SK-N-SH (cell line): ENCODE measurements at regions not wholly inside any gene's neighbourhood (a gene's known extent, or its start where the extent isn't known, plus 50 kb on each side); places are given as distances from the start of the nearest gene placed in this dataset.

Experiments used
- CTCF ChIA-PET: fragments of 300-600, 350-600 bp; formaldehyde crosslinking; extraction: SDS; loops from one replicate; lab custom pipeline; 2021; lab: Yijun Ruan, JAX
- POLR2A ChIA-PET: fragments of 350-600 bp; sonication (Branson Sonifier 250); formaldehyde crosslinking; extraction: SDS; loops from one replicate; lab custom pipeline; 2020; ENCODE audit warnings: antibody characterized with exemption, inconsistent platforms; lab: Yijun Ruan, JAX
- DNase-seq: peaks from one replicate; pipeline ENCODE4 v3.0.0; 2012
- H2AFZ ChIP-seq: fragments of 200-600 bp; sonication (generic); 2 replicates; pipeline ENCODE4 v1.8.1; 2016; ENCODE audit warnings: antibody characterized with exemption, mild to moderate bottlenecking, low read depth
- H3F3A ChIP-seq: fragments of 200-600 bp; sonication (generic); replicated peaks from 2 replicates; pipeline ENCODE3; 2016; ENCODE audit warnings: antibody characterized with exemption, mild to moderate bottlenecking; ENCODE audit not compliant: insufficient read depth
- H3K27ac ChIP-seq, 2 experiments: fragments of 200-500 bp in 1 of 2; fragments of 200-600 bp in 1 of 2; sonication (Bioruptor generic) in 1 of 2; sonication (generic), shearing (Covaris generic) in 1 of 2; 2 replicates each; pipeline versions ENCODE4 v1.5.1 to v1.6.1; 2014 to 2016; ENCODE audit warnings: low read depth in 2 of 2, inconsistent platforms in 1 of 2, low read length in 1 of 2, mild to moderate bottlenecking in 1 of 2, mixed read lengths in 1 of 2
- H3K27me3 ChIP-seq: fragments of 200-600 bp; sonication (generic), shearing (Covaris generic); 2 replicates; pipeline ENCODE4 v1.6.1; 2016; ENCODE audit warnings: mixed run types; ENCODE audit not compliant: insufficient read depth
- H3K36me3 ChIP-seq, 2 experiments: fragments of 200-500 bp in 1 of 2; fragments of 200-600 bp in 1 of 2; sonication (Bioruptor generic) in 1 of 2; sonication (generic) in 1 of 2; replicated peaks in 1 of 2; 2 replicates each; pipeline versions ENCODE3 to v1.5.1; 2014 to 2016; ENCODE audit warnings: low read length in 1 of 2, mild to moderate bottlenecking in 1 of 2; ENCODE audit not compliant: insufficient read depth in 2 of 2, control insufficient read depth in 1 of 2
- H3K4me1 ChIP-seq, 2 experiments: fragments of 200-500 bp in 1 of 2; fragments of 200-600 bp in 1 of 2; sonication (Bioruptor generic) in 1 of 2; sonication (generic), shearing (Covaris generic) in 1 of 2; 2 replicates each; pipeline versions ENCODE4 v1.5.1 to v1.6.1; 2014 to 2016; ENCODE audit warnings: low read depth in 1 of 2, low read length in 1 of 2, mixed run types in 1 of 2; ENCODE audit not compliant: insufficient read depth in 2 of 2, control insufficient read depth in 1 of 2
- H3K4me2 ChIP-seq: fragments of 200-600 bp; sonication (generic), shearing (Covaris generic); 2 replicates; pipeline ENCODE4 v1.6.1; 2017; ENCODE audit warnings: mixed run types
- H3K4me3 ChIP-seq, 2 experiments: fragments of 200-500 bp in 1 of 2; fragments of 200-600 bp in 1 of 2; sonication (Bioruptor generic) in 1 of 2; sonication (generic), shearing (Covaris generic) in 1 of 2; 2 replicates each; pipeline versions ENCODE4 v1.5.1 to v1.8.1; 2014 to 2016; ENCODE audit warnings: low read depth in 2 of 2, inconsistent platforms in 1 of 2, low read length in 1 of 2, mild to moderate bottlenecking in 1 of 2, mixed read lengths in 1 of 2, moderate library complexity in 1 of 2
- H3K79me2 ChIP-seq: fragments of 200-600 bp; sonication (generic); 2 replicates; pipeline ENCODE4 v1.8.1; 2017; ENCODE audit warnings: mild to moderate bottlenecking; ENCODE audit not compliant: insufficient read depth
- H3K9ac ChIP-seq: fragments of 200-600 bp; sonication (generic); 2 replicates; pipeline ENCODE4 v1.6.1; 2017; ENCODE audit warnings: mixed run types
- H3K9me2 ChIP-seq: fragments of 200-600 bp; sonication (generic); 2 replicates; pipeline ENCODE4 v1.6.1; 2017; ENCODE audit warnings: mixed run types
- H3K9me3 ChIP-seq: fragments of 200-600 bp; sonication (generic); 2 replicates; pipeline ENCODE4 v1.6.1; 2017; ENCODE audit warnings: mixed run types, mild to moderate bottlenecking, moderate library complexity
- H4K20me1 ChIP-seq: fragments of 200-600 bp; sonication (generic); 2 replicates; pipeline ENCODE4 v1.6.1; 2017; ENCODE audit warnings: mild to moderate bottlenecking, mixed run types; ENCODE audit not compliant: insufficient read depth
- CHD2 ChIP-seq: fragments of 150-350 bp; IDR thresholded peaks from 2 replicates; pipeline ENCODE4 v1.6.1; 2018; ENCODE audit warnings: low read length; ENCODE audit not compliant: partially characterized antibody
- ELF1 ChIP-seq: IDR thresholded peaks from 2 replicates; pipeline ENCODE4 v1.4.0; 2012
- FOSL2 ChIP-seq: IDR thresholded peaks from 2 replicates; pipeline ENCODE4 v1.4.0; 2012; ENCODE audit warnings: low read depth, mild to moderate bottlenecking, moderate library complexity, borderline replicate concordance
- FOXJ3 ChIP-seq: sonication (generic); formaldehyde crosslinking; IDR thresholded peaks from 2 replicates; pipeline ENCODE4 v1.5.1; 2020; ENCODE audit warnings: mild to moderate bottlenecking, missing genetic modification reagents
- FOXM1 ChIP-seq: IDR thresholded peaks from 2 replicates; pipeline ENCODE4 v1.4.0; 2012; ENCODE audit warnings: low read depth, mild to moderate bottlenecking
- GABPA ChIP-seq: IDR thresholded peaks from 2 replicates; pipeline ENCODE4 v1.4.0; 2012; ENCODE audit warnings: low read depth, mild to moderate bottlenecking
- JUND ChIP-seq: IDR thresholded peaks from 2 replicates; pipeline ENCODE4 v1.4.0; 2012
- MEF2A ChIP-seq: IDR thresholded peaks from 2 replicates; pipeline ENCODE4 v1.4.0; 2012; ENCODE audit warnings: low read depth, borderline replicate concordance
- MXI1 ChIP-seq: IDR thresholded peaks from 2 replicates; pipeline ENCODE4 v1.6.1; 2012; ENCODE audit warnings: mild to moderate bottlenecking, low read depth, low read length, improper control_type of control experiment
- NFIC ChIP-seq: IDR thresholded peaks from 2 replicates; pipeline ENCODE4 v1.4.0; 2012; ENCODE audit warnings: borderline replicate concordance
- NRF1 ChIP-seq: IDR thresholded peaks from 2 replicates; pipeline ENCODE4 v1.6.1; 2012; ENCODE audit warnings: low read depth, mild to moderate bottlenecking, low read length
- POLR2AphosphoS5 ChIP-seq: IDR thresholded peaks from 2 replicates; pipeline ENCODE4 v1.6.1; 2012; ENCODE audit warnings: low read depth, low read length
- RCOR1 ChIP-seq: fragments of 150-350 bp; IDR thresholded peaks from 2 replicates; pipeline ENCODE4 v1.6.1; 2017; ENCODE audit warnings: antibody characterized with exemption, low read length
- SMC3 ChIP-seq: IDR thresholded peaks from 2 replicates; pipeline ENCODE4 v1.6.1; 2012; ENCODE audit warnings: low read depth, low read length, improper control_type of control experiment
- TAF1 ChIP-seq: IDR thresholded peaks from 2 replicates; pipeline ENCODE4 v1.6.1; 2012; ENCODE audit warnings: low read depth, mild to moderate bottlenecking, low read length, moderate library complexity, borderline replicate concordance
- TCF12 ChIP-seq: IDR thresholded peaks from 2 replicates; pipeline ENCODE4 v1.4.0; 2012
- TEAD4 ChIP-seq: IDR thresholded peaks from 2 replicates; pipeline ENCODE4 v1.4.0; 2012; ENCODE audit warnings: mild to moderate bottlenecking, borderline replicate concordance; ENCODE audit not compliant: insufficient read depth
- YY1 ChIP-seq: IDR thresholded peaks from 2 replicates; pipeline ENCODE4 v1.4.0; 2012; ENCODE audit warnings: low read depth, mild to moderate bottlenecking
- WGBS: methylation state at CpG from one replicate; pipeline ENCODE4 v1.1.6; 2017; ENCODE audit warnings: low lambda C conversion rate; 5-methylcytosine and 5-hydroxymethylcytosine counted together
- TF ChIP-seq, protein P1 (sequence below): IDR thresholded peaks from 2 replicates; pipeline ENCODE4 v1.6.1; 2012; ENCODE audit warnings: mild to moderate bottlenecking, low read depth, low read length, moderate library complexity
- TF ChIP-seq, protein P2 (sequence below): IDR thresholded peaks from 2 replicates; pipeline ENCODE4 v1.4.0; 2012; ENCODE audit warnings: low read depth
- TF ChIP-seq, protein P3 (sequence below): fragments of 150-350 bp; IDR thresholded peaks from 2 replicates; pipeline ENCODE4 v1.6.1; 2017; ENCODE audit warnings: antibody characterized with exemption, low read length, low read depth, borderline replicate concordance

- DNase-seq = no peak
- Histone ChIP-seq H3K27me3 (no peaks in the 10 kb centered on the region), H4K20me1 (no peaks in the 10 kb centered on the region), H3K4me2 (no peak overlapping the region), H3K36me3 (no peaks in the 10 kb centered on the region), H3F3A (no peaks in the 10 kb centered on the region), H3K4me1 (no peaks in the 10 kb centered on the region), H3K79me2 (no peaks in the 10 kb centered on the region), H3K9ac (no peak overlapping the region), H2AFZ (no peak overlapping the region), H3K9me3 (no peaks in the 10 kb centered on the region), H3K9me2 (no peaks in the 10 kb centered on the region), H3K4me3 (no peak overlapping the region), H3K27ac (no peak overlapping the region)
- POLR2A ChIA-PET = no interaction called here
- TF ChIP-seq TCF12 (no peak), TAF1 (no peak), NFIC (no peak), GABPA (no peak), MXI1 (no peak), FOXJ3 (CRISPR knock-in tag) (no peak), FOXM1 (no peak), NRF1 (no peak), JUND (no peak)
- TF ChIP-seq, protein P1, sequence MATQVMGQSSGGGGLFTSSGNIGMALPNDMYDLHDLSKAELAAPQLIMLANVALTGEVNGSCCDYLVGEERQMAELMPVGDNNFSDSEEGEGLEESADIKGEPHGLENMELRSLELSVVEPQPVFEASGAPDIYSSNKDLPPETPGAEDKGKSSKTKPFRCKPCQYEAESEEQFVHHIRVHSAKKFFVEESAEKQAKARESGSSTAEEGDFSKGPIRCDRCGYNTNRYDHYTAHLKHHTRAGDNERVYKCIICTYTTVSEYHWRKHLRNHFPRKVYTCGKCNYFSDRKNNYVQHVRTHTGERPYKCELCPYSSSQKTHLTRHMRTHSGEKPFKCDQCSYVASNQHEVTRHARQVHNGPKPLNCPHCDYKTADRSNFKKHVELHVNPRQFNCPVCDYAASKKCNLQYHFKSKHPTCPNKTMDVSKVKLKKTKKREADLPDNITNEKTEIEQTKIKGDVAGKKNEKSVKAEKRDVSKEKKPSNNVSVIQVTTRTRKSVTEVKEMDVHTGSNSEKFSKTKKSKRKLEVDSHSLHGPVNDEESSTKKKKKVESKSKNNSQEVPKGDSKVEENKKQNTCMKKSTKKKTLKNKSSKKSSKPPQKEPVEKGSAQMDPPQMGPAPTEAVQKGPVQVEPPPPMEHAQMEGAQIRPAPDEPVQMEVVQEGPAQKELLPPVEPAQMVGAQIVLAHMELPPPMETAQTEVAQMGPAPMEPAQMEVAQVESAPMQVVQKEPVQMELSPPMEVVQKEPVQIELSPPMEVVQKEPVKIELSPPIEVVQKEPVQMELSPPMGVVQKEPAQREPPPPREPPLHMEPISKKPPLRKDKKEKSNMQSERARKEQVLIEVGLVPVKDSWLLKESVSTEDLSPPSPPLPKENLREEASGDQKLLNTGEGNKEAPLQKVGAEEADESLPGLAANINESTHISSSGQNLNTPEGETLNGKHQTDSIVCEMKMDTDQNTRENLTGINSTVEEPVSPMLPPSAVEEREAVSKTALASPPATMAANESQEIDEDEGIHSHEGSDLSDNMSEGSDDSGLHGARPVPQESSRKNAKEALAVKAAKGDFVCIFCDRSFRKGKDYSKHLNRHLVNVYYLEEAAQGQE = no peak
- TF ChIP-seq, protein P2, sequence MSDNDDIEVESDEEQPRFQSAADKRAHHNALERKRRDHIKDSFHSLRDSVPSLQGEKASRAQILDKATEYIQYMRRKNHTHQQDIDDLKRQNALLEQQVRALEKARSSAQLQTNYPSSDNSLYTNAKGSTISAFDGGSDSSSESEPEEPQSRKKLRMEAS = no peak
- WGBS = 59% methylated on average over 4 of the region's 4 CpGs
- CTCF ChIA-PET = interaction anchor here (1.5 kb wide), 1 partner anchor 12 kb away, joined by 4 read pairs; no protein-coding TSS in a partner anchor
These were observed 340.7 kb upstream of the TSHZ2 start for GRCh38 chr20:52631469-52631868.

- Histone ChIP-seq H3K4me3 (no peak overlapping the region), H4K20me1 (no peaks in the 10 kb centered on the region), H3F3A (no peaks in the 10 kb centered on the region), H2AFZ (no peak overlapping the region), H3K79me2 (no peaks in the 10 kb centered on the region), H3K9me3 (no peaks in the 10 kb centered on the region), H3K4me1 (no peaks in the 10 kb centered on the region), H3K9me2 (no peaks in the 10 kb centered on the region), H3K27ac (no peak overlapping the region), H3K36me3 (no peaks in the 10 kb centered on the region), H3K27me3 (no peaks in the 10 kb centered on the region), H3K4me2 (no peak overlapping the region), H3K9ac (no peak overlapping the region)
- ChIA-PET CTCF (no interaction called here), POLR2A (no interaction called here)
- DNase-seq = no peak
- 0% methylated on average over 2 of the region's 2 CpGs for WGBS
- TF ChIP-seq FOXJ3 (CRISPR knock-in tag) (no peak), RCOR1 (no peak), ELF1 (no peak), NFIC (no peak), TEAD4 (no peak), YY1 (no peak), MEF2A (no peak), FOSL2 (no peak), SMC3 (no peak), MXI1 (no peak), TAF1 (no peak), JUND (no peak), POLR2AphosphoS5 (no peak), CHD2 (no peak)
- TF ChIP-seq, protein P1 = no peak
- TF ChIP-seq, protein P3, sequence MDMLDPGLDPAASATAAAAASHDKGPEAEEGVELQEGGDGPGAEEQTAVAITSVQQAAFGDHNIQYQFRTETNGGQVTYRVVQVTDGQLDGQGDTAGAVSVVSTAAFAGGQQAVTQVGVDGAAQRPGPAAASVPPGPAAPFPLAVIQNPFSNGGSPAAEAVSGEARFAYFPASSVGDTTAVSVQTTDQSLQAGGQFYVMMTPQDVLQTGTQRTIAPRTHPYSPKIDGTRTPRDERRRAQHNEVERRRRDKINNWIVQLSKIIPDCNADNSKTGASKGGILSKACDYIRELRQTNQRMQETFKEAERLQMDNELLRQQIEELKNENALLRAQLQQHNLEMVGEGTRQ = no peak
These were observed 342.0 kb upstream of the TSHZ2 start for GRCh38 chr20:52630138-52630537.
